Smooth muscle cell (in vitro differentiated cells): ENCODE measurements at regions not wholly inside any gene's neighbourhood (a gene's known extent, or its start where the extent isn't known, plus 50 kb on each side); places are given as distances from the start of the nearest gene placed in this dataset.

Source experiments
- DNase-seq: peaks from one replicate; lab custom pipeline; 2025; ENCODE audit not compliant: unreplicated experiment; lab: John Stamatoyannopoulos, UW
- H2AFZ ChIP-seq: fragments of 200-600 bp; sonication (generic); 2 replicates; pipeline ENCODE4 v1.6.0; 2016; ENCODE audit warnings: antibody characterized with exemption, low read depth, mild to moderate bottlenecking
- H3F3A ChIP-seq: fragments of 200-600 bp; sonication (generic); 2 replicates; pipeline ENCODE4 v1.6.0; 2017; ENCODE audit warnings: antibody characterized with exemption, low read depth
- H3K27ac ChIP-seq: fragments of 200-600 bp; sonication (generic); 2 replicates; pipeline ENCODE4 v1.5.1; 2016; ENCODE audit warnings: low read depth, mild to moderate bottlenecking
- H3K27me3 ChIP-seq: fragments of 200-600 bp; sonication (generic); 2 replicates; pipeline ENCODE4 v1.6.1; 2016; ENCODE audit warnings: low read depth, mild to moderate bottlenecking
- H3K36me3 ChIP-seq: fragments of 200-600 bp; sonication (generic); 2 replicates; pipeline ENCODE4 v1.5.1; 2016; ENCODE audit warnings: low read depth
- H3K4me1 ChIP-seq: fragments of 200-600 bp; sonication (generic); 2 replicates; pipeline ENCODE4 v1.5.1; 2016; ENCODE audit warnings: low read depth
- H3K4me2 ChIP-seq: fragments of 200-600 bp; sonication (generic); 2 replicates; pipeline ENCODE4 v1.6.0; 2016; ENCODE audit warnings: mild to moderate bottlenecking
- H3K4me3 ChIP-seq: fragments of 200-600 bp; sonication (generic); 2 replicates; pipeline ENCODE4 v1.5.1; 2016; ENCODE audit warnings: mild to moderate bottlenecking
- H3K79me2 ChIP-seq: fragments of 200-600 bp; sonication (generic); 2 replicates; pipeline ENCODE4 v1.6.0; 2016; ENCODE audit warnings: low read depth, mild to moderate bottlenecking
- H3K9ac ChIP-seq: fragments of 200-600 bp; sonication (generic); 2 replicates; pipeline ENCODE4 v1.6.0; 2016; ENCODE audit warnings: low read depth
- H3K9me3 ChIP-seq: fragments of 200-600 bp; sonication (generic); replicated peaks from 2 replicates; pipeline ENCODE4 v1.5.1; 2016; ENCODE audit warnings: low read depth
- H4K20me1 ChIP-seq: fragments of 200-600 bp; sonication (generic); 2 replicates; pipeline ENCODE4 v1.6.0; 2016; ENCODE audit warnings: low read depth
- CTCF ChIP-seq: fragments of 200-600 bp; sonication (generic); IDR thresholded peaks from 2 replicates; pipeline ENCODE4 v1.5.1; 2017; ENCODE audit warnings: borderline replicate concordance, mild to moderate bottlenecking, antibody characterized with exemption; ENCODE audit not compliant: insufficient read depth, poor library complexity, severe bottlenecking
- WGBS: methylation state at CpG from one replicate; pipeline ENCODE4 v1.1.7; 2016; ENCODE audit warnings: low lambda C conversion rate; 5-methylcytosine and 5-hydroxymethylcytosine counted together

GRCh38 chr1:96362623-96363022, 359.0 kb upstream of the PTBP2 start:
- H3K27me3 ChIP-seq = no peaks in the 10 kb centered on the region
- H3K36me3 ChIP-seq = no peaks in the 10 kb centered on the region
- H3K4me3 ChIP-seq = no peak overlapping the region
- H3K4me2 ChIP-seq = peak overlapping the region; percentile 62
- no peaks in the 10 kb centered on the region for H3K9me3 ChIP-seq
- no peak overlapping the region for H2AFZ ChIP-seq
- peaks cover 5% of the 10 kb centered on the region for H3K4me1 ChIP-seq
- no peak for DNase-seq
- H4K20me1 ChIP-seq = no peaks in the 10 kb centered on the region
- no peak for TF ChIP-seq CTCF
- H3K9ac ChIP-seq = peak overlapping the region; percentile 7
- peak overlapping the region; percentile 81 for H3K27ac ChIP-seq
- H3K79me2 ChIP-seq = no peaks in the 10 kb centered on the region
- H3F3A ChIP-seq = peaks cover 18% of the 10 kb centered on the region

- H3K4me1 ChIP-seq = peaks cover 5% of the 10 kb centered on the region
- H2AFZ ChIP-seq = no peak overlapping the region
- no peak overlapping the region for H3K4me3 ChIP-seq
- H3K27me3 ChIP-seq = no peaks in the 10 kb centered on the region
- TF ChIP-seq CTCF = no peak
- no peak for DNase-seq
- WGBS = 48% methylated on average over 2 of the region's 2 CpGs
- H3K79me2 ChIP-seq = no peaks in the 10 kb centered on the region
- H4K20me1 ChIP-seq = no peaks in the 10 kb centered on the region
- H3K36me3 ChIP-seq = no peaks in the 10 kb centered on the region
- peak overlapping the region; percentile 79 for H3K27ac ChIP-seq
- H3F3A ChIP-seq = peaks cover 18% of the 10 kb centered on the region
- H3K9me3 ChIP-seq = no peaks in the 10 kb centered on the region
- peak overlapping the region; percentile 35 for H3K4me2 ChIP-seq
- H3K9ac ChIP-seq = no peak overlapping the region
These were observed 357.8 kb upstream of the PTBP2 start for GRCh38 chr1:96363826-96364225.

GRCh38 chr1:96364576-96364975, 357.0 kb upstream of the PTBP2 start:
- no peaks in the 10 kb centered on the region for H3K27me3 ChIP-seq
- no peak overlapping the region for H3K4me3 ChIP-seq
- H3K36me3 ChIP-seq = no peaks in the 10 kb centered on the region
- H3K27ac ChIP-seq = peak overlapping the region; percentile 79
- H4K20me1 ChIP-seq = no peaks in the 10 kb centered on the region
- no peak overlapping the region for H2AFZ ChIP-seq
- no peaks in the 10 kb centered on the region for H3K79me2 ChIP-seq
- H3K9ac ChIP-seq = no peak overlapping the region
- H3K4me1 ChIP-seq = peaks cover 5% of the 10 kb centered on the region
- no peak for TF ChIP-seq CTCF
- DNase-seq = no peak
- peaks cover 18% of the 10 kb centered on the region for H3F3A ChIP-seq
- H3K9me3 ChIP-seq = no peaks in the 10 kb centered on the region
- peak overlapping the region; percentile 35 for H3K4me2 ChIP-seq

GRCh38 chr1:96365076-96365475, 356.5 kb upstream of the PTBP2 start:
- Histone ChIP-seq H3K79me2 (no peaks in the 10 kb centered on the region), H3K36me3 (no peaks in the 10 kb centered on the region), H3K4me2 (peak overlapping the region; percentile 35), H3K4me3 (no peak overlapping the region), H3K27me3 (no peaks in the 10 kb centered on the region), H3F3A (peaks cover 18% of the 10 kb centered on the region), H2AFZ (no peak overlapping the region), H3K4me1 (peaks cover 5% of the 10 kb centered on the region), H3K9me3 (no peaks in the 10 kb centered on the region), H3K9ac (no peak overlapping the region), H4K20me1 (no peaks in the 10 kb centered on the region), H3K27ac (peak overlapping the region; percentile 79)
- DNase-seq = no peak
- no peak for TF ChIP-seq CTCF
- 88% methylated on average over 1 of the region's 1 CpG for WGBS
